ENCODE measurements at regions not wholly inside any gene's neighbourhood (a gene's known extent, or its start where the extent isn't known, plus 50 kb on each side); places are given as distances from the start of the nearest gene placed in this dataset.

- no peaks in the 10 kb centered on the region for H3K79me2 ChIP-seq (ENCODE audit: control insufficient read depth, insufficient read depth, low read length)
- H3K4me3 ChIP-seq (replicated peaks in 1 of 4; ENCODE audit: control extremely low read depth in 1 of 4, insufficient read depth in 1 of 4, low read depth in 3 of 4, low read length in 4 of 4), result no peak overlapping the region
- TF ChIP-seq CTCF (conservative IDR thresholded peaks at IDR 0.05 in 1 of 2, IDR thresholded peaks at IDR 0.05 in 1 of 2; ENCODE audit: low read depth in 1 of 2, low read length in 2 of 2) (no peak), EZH2 (IDR thresholded peaks at IDR 0.05; ENCODE audit: low read length, missing control alignments) (no peak)
- no peak overlapping the region for H3K9ac ChIP-seq (ENCODE audit: insufficient read depth, low read length)
- no peak overlapping the region for H3K27ac ChIP-seq (ENCODE audit: insufficient read depth, low read length)
- no peak overlapping the region for H2AFZ ChIP-seq (ENCODE audit: low read length)
- no peaks in the 10 kb centered on the region for H3K36me3 ChIP-seq (ENCODE audit: control insufficient read depth, insufficient read depth, low read length)
- no peaks in the 10 kb centered on the region for H3K4me1 ChIP-seq (ENCODE audit: control insufficient read depth, extremely low read depth, insufficient read depth, low read length)
- DNase-seq (ENCODE audit: low read depth in 2 of 2), result no peak
- no peaks in the 10 kb centered on the region for H4K20me1 ChIP-seq (ENCODE audit: control insufficient read depth, extremely low read depth, insufficient read depth, low read length)
- no peaks in the 10 kb centered on the region for H3K27me3 ChIP-seq (ENCODE audit: control insufficient read depth, insufficient read depth, low read length)
- H3K9me3 ChIP-seq (ENCODE audit: control insufficient read depth, insufficient read depth, low read depth, low read length), result no peaks in the 10 kb centered on the region
- H3K4me2 ChIP-seq (ENCODE audit: extremely low read depth, insufficient read depth, low read length), result no peak overlapping the region
Observed at GRCh38 chr16:47944589-47944988, 211.2 kb downstream of the ABCC12 start.

GRCh38 chr16:47943235-47943634 is 212.6 kb downstream of the ABCC12 start:
- Histone ChIP-seq H3K9ac (ENCODE audit: insufficient read depth, low read length) (no peak overlapping the region), H3K4me3 (replicated peaks in 1 of 4; ENCODE audit: control extremely low read depth in 1 of 4, insufficient read depth in 1 of 4, low read depth in 3 of 4, low read length in 4 of 4) (no peak overlapping the region), H3K79me2 (ENCODE audit: control insufficient read depth, insufficient read depth, low read length) (no peaks in the 10 kb centered on the region), H3K27ac (ENCODE audit: insufficient read depth, low read length) (no peak overlapping the region), H3K9me3 (ENCODE audit: control insufficient read depth, insufficient read depth, low read depth, low read length) (no peaks in the 10 kb centered on the region), H2AFZ (ENCODE audit: low read length) (no peak overlapping the region), H3K27me3 (ENCODE audit: control insufficient read depth, insufficient read depth, low read length) (no peaks in the 10 kb centered on the region), H3K4me2 (ENCODE audit: extremely low read depth, insufficient read depth, low read length) (no peak overlapping the region), H3K4me1 (ENCODE audit: control insufficient read depth, extremely low read depth, insufficient read depth, low read length) (no peaks in the 10 kb centered on the region), H3K36me3 (ENCODE audit: control insufficient read depth, insufficient read depth, low read length) (no peaks in the 10 kb centered on the region), H4K20me1 (ENCODE audit: control insufficient read depth, extremely low read depth, insufficient read depth, low read length) (no peaks in the 10 kb centered on the region)
- DNase-seq (ENCODE audit: low read depth in 2 of 2), result no peak
- TF ChIP-seq EZH2 (IDR thresholded peaks at IDR 0.05; ENCODE audit: low read length, missing control alignments) (no peak), CTCF (conservative IDR thresholded peaks at IDR 0.05 in 1 of 2, IDR thresholded peaks at IDR 0.05 in 1 of 2; ENCODE audit: low read depth in 1 of 2, low read length in 2 of 2) (no peak)

GRCh38 chr16:47940466-47940865 is 215.3 kb downstream of the ABCC12 start:
- no peaks in the 10 kb centered on the region for H3K27me3 ChIP-seq (ENCODE audit: control insufficient read depth, insufficient read depth, low read length)
- DNase-seq (ENCODE audit: low read depth in 2 of 2), result no peak
- H2AFZ ChIP-seq (ENCODE audit: low read length), result no peak overlapping the region
- H3K4me3 ChIP-seq (replicated peaks in 1 of 4; ENCODE audit: control extremely low read depth in 1 of 4, insufficient read depth in 1 of 4, low read depth in 3 of 4, low read length in 4 of 4), result no peak overlapping the region
- H4K20me1 ChIP-seq (ENCODE audit: control insufficient read depth, extremely low read depth, insufficient read depth, low read length), result no peaks in the 10 kb centered on the region
- no peaks in the 10 kb centered on the region for H3K9me3 ChIP-seq (ENCODE audit: control insufficient read depth, insufficient read depth, low read depth, low read length)
- no peaks in the 10 kb centered on the region for H3K36me3 ChIP-seq (ENCODE audit: control insufficient read depth, insufficient read depth, low read length)
- H3K4me2 ChIP-seq (ENCODE audit: extremely low read depth, insufficient read depth, low read length), result no peak overlapping the region
- H3K79me2 ChIP-seq (ENCODE audit: control insufficient read depth, insufficient read depth, low read length), result no peaks in the 10 kb centered on the region
- no peak overlapping the region for H3K27ac ChIP-seq (ENCODE audit: insufficient read depth, low read length)
- no peaks in the 10 kb centered on the region for H3K4me1 ChIP-seq (ENCODE audit: control insufficient read depth, extremely low read depth, insufficient read depth, low read length)
- no peak for TF ChIP-seq CTCF (conservative IDR thresholded peaks at IDR 0.05 in 1 of 2, IDR thresholded peaks at IDR 0.05 in 1 of 2; ENCODE audit: low read depth in 1 of 2, low read length in 2 of 2)
- no peak for TF ChIP-seq EZH2 (IDR thresholded peaks at IDR 0.05; ENCODE audit: low read length, missing control alignments)
- no peak overlapping the region for H3K9ac ChIP-seq (ENCODE audit: insufficient read depth, low read length)

Data from fibroblast of lung (primary cell).